ENCODE measurements at regions not wholly inside any gene's neighbourhood (a gene's known extent, or its start where the extent isn't known, plus 50 kb on each side); places are given as distances from the start of the nearest gene placed in this dataset.

GRCh38 chr13:74657765-74658164 is 523.6 kb upstream of the KLF12 start:
- no peaks in the 10 kb centered on the region for H3K9me3 Mint-ChIP-seq
- no peak for DNase-seq
- no peak overlapping the region for H3K27ac Mint-ChIP-seq

GRCh38 chr13:74651121-74651520 is 516.9 kb upstream of the KLF12 start:
- no peak for ATAC-seq
- DNase-seq = no peak
- Mint-ChIP-seq H3K9me3 (no peaks in the 10 kb centered on the region), H3K27me3 (peaks cover 2% of the 10 kb centered on the region), H3K4me1 (no peaks in the 10 kb centered on the region), H3K36me3 (ENCODE audit: low read depth) (no peaks in the 10 kb centered on the region), H3K4me3 (no peak overlapping the region), H3K27ac (no peak overlapping the region)

More at GRCh38 chr13:74657765-74658164, 523.6 kb upstream of the KLF12 start:
- Mint-ChIP-seq H3K4me1 (no peaks in the 10 kb centered on the region), H3K27me3 (no peaks in the 10 kb centered on the region), H3K4me3 (no peak overlapping the region), H3K36me3 (ENCODE audit: low read depth) (no peaks in the 10 kb centered on the region)
- no peak for ATAC-seq

DNA sequence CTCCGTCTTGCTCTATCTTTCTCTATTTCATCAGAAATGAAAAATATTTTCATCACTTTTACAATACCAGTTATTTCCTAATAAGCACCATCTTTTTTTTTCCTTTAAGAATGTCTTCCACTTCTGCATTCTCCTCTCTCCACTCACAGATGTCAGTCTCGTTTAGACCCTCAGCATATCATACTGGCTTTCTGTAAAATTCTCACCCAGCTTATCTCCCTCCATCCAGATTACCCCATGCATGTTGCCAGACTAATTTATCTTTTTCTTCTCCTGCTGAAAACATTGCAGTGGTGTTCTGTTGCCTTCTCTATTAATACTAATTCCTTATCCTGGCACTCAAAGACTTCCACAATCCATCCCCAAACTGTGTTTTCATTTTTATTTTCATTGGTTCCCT is 513.8 kb upstream of the KLF12 start:
- DNase-seq = no peak
- Mint-ChIP-seq H3K27me3 (peaks cover 2% of the 10 kb centered on the region), H3K27ac (no peak overlapping the region), H3K36me3 (ENCODE audit: low read depth) (no peaks in the 10 kb centered on the region), H3K4me1 (no peaks in the 10 kb centered on the region), H3K9me3 (no peaks in the 10 kb centered on the region), H3K4me3 (no peak overlapping the region)
- ATAC-seq = no peak

- Mint-ChIP-seq H3K4me3 (no peak overlapping the region), H3K36me3 (ENCODE audit: low read depth) (no peaks in the 10 kb centered on the region), H3K27ac (no peak overlapping the region), H3K27me3 (peaks cover 2% of the 10 kb centered on the region), H3K9me3 (no peaks in the 10 kb centered on the region), H3K4me1 (no peaks in the 10 kb centered on the region)
- no peak for ATAC-seq
- no peak for DNase-seq
Measured at GRCh38 chr13:74647211-74647610, 513.0 kb upstream of the KLF12 start.

DNA sequence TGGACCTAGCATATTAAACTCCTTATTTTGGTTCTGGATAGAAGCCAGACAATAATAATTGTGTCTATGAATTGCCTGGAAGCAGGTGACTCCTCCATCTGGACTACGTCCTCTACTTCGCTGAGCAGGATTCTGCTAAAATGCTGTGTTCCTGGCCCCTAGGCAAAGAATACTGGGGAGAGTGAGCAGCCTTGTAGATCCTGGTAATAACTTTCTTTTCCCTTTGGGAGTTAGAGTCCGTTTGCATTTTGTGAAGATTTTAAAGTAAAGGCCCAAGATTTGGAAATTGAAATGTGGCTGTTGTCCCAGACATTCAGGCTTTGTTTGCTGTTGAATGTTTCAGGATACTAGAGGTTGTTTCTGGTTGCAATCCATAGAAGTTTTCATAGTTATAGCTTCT is 511.9 kb upstream of the KLF12 start:
- Mint-ChIP-seq H3K27ac (no peak overlapping the region), H3K4me1 (no peaks in the 10 kb centered on the region), H3K27me3 (peaks cover 2% of the 10 kb centered on the region), H3K36me3 (ENCODE audit: low read depth) (no peaks in the 10 kb centered on the region), H3K4me3 (no peak overlapping the region), H3K9me3 (no peaks in the 10 kb centered on the region)
- no peak for ATAC-seq
- no peak for DNase-seq

DNA sequence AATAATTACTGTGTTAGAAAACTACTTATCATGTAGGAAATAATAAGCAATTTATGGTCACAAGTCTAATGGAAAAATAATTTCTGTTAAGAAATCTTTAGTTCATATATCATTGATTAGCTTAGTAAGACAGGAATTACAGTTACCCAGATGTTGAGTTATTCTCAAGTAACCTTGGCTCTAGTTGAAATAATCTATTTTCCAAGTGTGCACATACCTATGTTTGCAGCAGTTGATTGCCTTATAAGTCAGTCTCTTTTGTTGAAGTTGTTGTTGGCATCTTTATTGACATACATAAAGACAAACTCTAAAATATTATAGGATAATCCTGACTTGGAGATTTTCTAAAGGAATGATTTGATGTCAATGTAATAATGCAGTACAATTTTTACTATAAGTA is 511.4 kb upstream of the KLF12 start:
- H3K4me1 Mint-ChIP-seq = no peaks in the 10 kb centered on the region
- H3K27ac Mint-ChIP-seq = no peak overlapping the region
- ATAC-seq = no peak
- DNase-seq = no peak
- no peaks in the 10 kb centered on the region for H3K36me3 Mint-ChIP-seq (ENCODE audit: low read depth)
- no peaks in the 10 kb centered on the region for H3K9me3 Mint-ChIP-seq
- peaks cover under 1% of the 10 kb centered on the region for H3K27me3 Mint-ChIP-seq
- no peak overlapping the region for H3K4me3 Mint-ChIP-seq

DNA sequence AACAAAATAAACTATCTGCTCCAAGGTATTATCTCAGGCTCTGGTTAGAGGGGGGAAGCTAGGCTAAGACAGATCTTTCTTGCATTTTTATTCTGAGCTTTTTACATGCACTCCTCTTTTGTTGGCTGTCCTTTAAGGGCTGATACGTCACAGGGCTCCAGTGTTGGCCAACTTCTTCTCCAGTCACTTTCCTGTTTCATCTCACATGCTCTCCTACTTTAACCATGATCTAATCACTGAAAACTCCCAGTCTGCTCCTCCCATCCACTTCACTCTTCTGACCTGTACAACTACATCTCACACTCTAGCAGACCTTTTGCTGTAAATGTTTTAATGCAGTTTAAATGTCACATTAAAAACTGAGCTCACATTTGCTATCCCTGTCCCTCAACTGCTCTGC is 510.0 kb upstream of the KLF12 start:
- Mint-ChIP-seq H3K4me1 (no peaks in the 10 kb centered on the region), H3K36me3 (ENCODE audit: low read depth) (no peaks in the 10 kb centered on the region), H3K9me3 (no peaks in the 10 kb centered on the region), H3K4me3 (no peak overlapping the region), H3K27ac (no peak overlapping the region), H3K27me3 (no peaks in the 10 kb centered on the region)
- ATAC-seq (no peak), DNase-seq (no peak)

GRCh38 chr13:74641586-74641985 is 507.4 kb upstream of the KLF12 start:
- H3K9me3 Mint-ChIP-seq = no peaks in the 10 kb centered on the region
- no peaks in the 10 kb centered on the region for H3K4me1 Mint-ChIP-seq
- H3K27ac Mint-ChIP-seq = no peak overlapping the region
- DNase-seq = no peak
- H3K36me3 Mint-ChIP-seq (ENCODE audit: low read depth) = no peaks in the 10 kb centered on the region
- ATAC-seq = no peak
- H3K4me3 Mint-ChIP-seq = no peak overlapping the region
- H3K27me3 Mint-ChIP-seq = no peaks in the 10 kb centered on the region

GRCh38 chr13:74633734-74634133 is 499.5 kb upstream of the KLF12 start:
- peaks cover 4% of the 10 kb centered on the region for H3K27me3 Mint-ChIP-seq
- H3K36me3 Mint-ChIP-seq (ENCODE audit: low read depth) = no peaks in the 10 kb centered on the region
- no peaks in the 10 kb centered on the region for H3K4me1 Mint-ChIP-seq
- no peak overlapping the region for H3K27ac Mint-ChIP-seq
- no peak overlapping the region for H3K4me3 Mint-ChIP-seq
- peaks cover 11% of the 10 kb centered on the region for H3K9me3 Mint-ChIP-seq
- DNase-seq (no peak), ATAC-seq (no peak)

DNA sequence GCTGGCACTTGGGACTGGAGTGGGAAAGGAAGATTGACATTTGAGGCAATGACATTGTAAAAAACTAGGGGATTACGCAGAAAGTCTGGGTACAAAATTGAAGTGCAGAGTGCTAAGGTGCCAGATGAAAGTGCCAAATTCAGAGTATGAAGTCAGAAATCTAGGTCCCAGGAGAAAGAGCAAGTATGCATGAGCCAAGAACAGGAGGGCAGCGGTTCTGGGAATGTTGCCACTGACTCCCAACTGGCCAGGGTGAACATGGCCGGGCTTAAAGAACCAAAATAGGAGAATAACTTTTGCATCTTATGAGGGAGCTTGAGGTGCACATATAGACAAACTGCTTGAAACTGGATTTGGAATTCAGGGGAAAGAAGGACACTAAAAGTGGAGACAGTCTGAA is 495.8 kb upstream of the KLF12 start:
- no peak for DNase-seq
- ATAC-seq = no peak

DNA sequence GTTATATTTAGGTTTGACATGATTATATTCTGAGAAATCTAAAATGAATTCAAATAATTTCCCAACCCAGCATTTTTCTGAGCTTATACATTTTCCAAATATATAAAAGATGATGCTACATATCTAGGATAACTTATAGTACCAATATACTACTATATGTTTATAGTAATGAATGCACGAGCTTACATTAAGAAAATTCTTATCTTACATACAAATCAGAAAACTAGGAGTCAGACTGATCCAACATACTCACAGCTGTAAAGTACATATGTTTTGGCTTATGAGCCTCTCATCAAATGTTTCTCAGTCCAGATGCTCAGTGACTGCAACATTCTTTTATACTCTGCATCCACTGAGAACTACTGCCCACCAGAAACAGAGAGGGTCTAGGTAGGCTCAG is 491.3 kb upstream of the KLF12 start:
- DNase-seq (no peak), ATAC-seq (no peak)
- no peaks in the 10 kb centered on the region for H3K4me1 Mint-ChIP-seq
- H3K27me3 Mint-ChIP-seq = peaks cover 8% of the 10 kb centered on the region
- H3K4me3 Mint-ChIP-seq = no peak overlapping the region
- H3K9me3 Mint-ChIP-seq = peaks cover 11% of the 10 kb centered on the region
- H3K36me3 Mint-ChIP-seq (ENCODE audit: low read depth) = no peaks in the 10 kb centered on the region
- H3K27ac Mint-ChIP-seq = no peak overlapping the region

More for the DNA sequence above, 495.8 kb upstream of the KLF12 start:
- Mint-ChIP-seq H3K4me1 (no peaks in the 10 kb centered on the region), H3K9me3 (peaks cover 15% of the 10 kb centered on the region), H3K36me3 (ENCODE audit: low read depth) (no peaks in the 10 kb centered on the region), H3K4me3 (no peak overlapping the region), H3K27me3 (peaks cover 8% of the 10 kb centered on the region), H3K27ac (no peak overlapping the region)

DNA sequence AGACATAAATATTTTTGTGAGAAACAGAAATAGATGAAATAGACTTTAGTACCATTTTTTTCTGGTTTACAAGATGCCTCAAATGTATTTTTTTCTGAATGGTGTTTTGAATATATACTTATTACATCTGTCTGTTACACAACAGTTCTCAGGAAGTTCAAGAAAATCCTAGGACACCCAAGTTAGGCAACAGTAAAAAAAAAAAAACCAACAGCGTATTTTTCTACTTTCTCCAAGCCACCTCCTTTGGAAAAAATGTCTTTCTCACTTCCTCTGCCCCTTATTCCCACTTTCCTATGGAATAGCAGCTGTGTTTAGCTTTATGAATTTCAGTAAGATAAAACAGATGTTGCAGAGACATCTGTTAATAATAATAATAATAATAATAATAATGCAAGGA is 489.6 kb upstream of the KLF12 start:
- Mint-ChIP-seq H3K36me3 (ENCODE audit: low read depth) (no peaks in the 10 kb centered on the region), H3K27me3 (peaks cover 4% of the 10 kb centered on the region), H3K9me3 (peaks cover 4% of the 10 kb centered on the region), H3K27ac (no peak overlapping the region), H3K4me3 (no peak overlapping the region), H3K4me1 (no peaks in the 10 kb centered on the region)
- ATAC-seq (no peak), DNase-seq (no peak)

- no peaks in the 10 kb centered on the region for H3K4me1 Mint-ChIP-seq
- no peak for DNase-seq
- no peak overlapping the region for H3K4me3 Mint-ChIP-seq
- ATAC-seq = no peak
- H3K36me3 Mint-ChIP-seq (ENCODE audit: low read depth) = no peaks in the 10 kb centered on the region
- peaks cover 4% of the 10 kb centered on the region for H3K9me3 Mint-ChIP-seq
- H3K27ac Mint-ChIP-seq = no peak overlapping the region
- peaks cover 6% of the 10 kb centered on the region for H3K27me3 Mint-ChIP-seq
Measured at GRCh38 chr13:74622284-74622683, 488.1 kb upstream of the KLF12 start.

DNA sequence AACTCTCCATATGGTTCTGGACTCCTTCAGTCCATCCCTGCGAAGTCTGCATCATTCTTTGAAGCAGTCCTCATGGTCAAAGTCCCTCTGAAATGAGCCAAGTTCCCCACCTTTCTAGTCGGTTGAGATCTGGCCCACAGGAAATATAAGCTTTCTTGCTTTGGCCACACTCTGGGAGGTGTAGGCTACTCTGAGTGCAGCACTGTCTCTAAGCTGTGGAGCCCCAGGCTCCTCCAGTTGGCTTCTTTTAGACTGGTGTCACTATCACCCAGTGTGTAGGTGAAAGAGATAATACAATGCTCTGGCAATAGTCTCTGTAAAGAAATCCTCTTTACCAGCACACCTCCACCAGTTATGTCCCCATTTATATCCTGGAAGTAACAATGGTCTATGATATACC is 486.5 kb upstream of the KLF12 start:
- Mint-ChIP-seq H3K36me3 (ENCODE audit: low read depth) (no peaks in the 10 kb centered on the region), H3K27me3 (peaks cover 5% of the 10 kb centered on the region), H3K4me3 (no peak overlapping the region), H3K4me1 (no peaks in the 10 kb centered on the region), H3K27ac (no peak overlapping the region), H3K9me3 (no peaks in the 10 kb centered on the region)
- ATAC-seq (no peak), DNase-seq (no peak)

DNA sequence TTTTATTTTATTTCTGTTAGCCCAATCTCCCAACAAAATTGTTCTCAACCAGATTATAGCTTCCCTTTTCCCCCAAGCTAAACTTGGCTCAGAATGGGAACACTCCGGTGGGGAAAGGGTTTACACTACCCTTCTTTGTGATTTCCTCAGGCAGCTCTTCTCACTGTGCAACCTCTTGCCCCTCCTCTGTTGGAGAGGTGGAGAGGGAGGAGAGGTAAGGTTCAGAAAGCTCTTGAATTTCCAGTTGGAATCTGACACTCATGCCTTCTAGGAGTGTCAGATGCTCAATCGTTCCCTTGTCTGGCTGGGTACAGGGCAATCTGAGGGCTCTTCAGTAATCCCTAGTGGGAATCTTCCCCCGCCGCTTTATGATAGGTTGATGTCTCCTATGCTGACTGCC is 486.1 kb upstream of the KLF12 start:
- Mint-ChIP-seq H3K4me1 (no peaks in the 10 kb centered on the region), H3K27ac (no peak overlapping the region), H3K36me3 (ENCODE audit: low read depth) (no peaks in the 10 kb centered on the region), H3K9me3 (no peaks in the 10 kb centered on the region), H3K4me3 (no peak overlapping the region), H3K27me3 (peaks cover 5% of the 10 kb centered on the region)
- ATAC-seq (no peak), DNase-seq (no peak)

DNA sequence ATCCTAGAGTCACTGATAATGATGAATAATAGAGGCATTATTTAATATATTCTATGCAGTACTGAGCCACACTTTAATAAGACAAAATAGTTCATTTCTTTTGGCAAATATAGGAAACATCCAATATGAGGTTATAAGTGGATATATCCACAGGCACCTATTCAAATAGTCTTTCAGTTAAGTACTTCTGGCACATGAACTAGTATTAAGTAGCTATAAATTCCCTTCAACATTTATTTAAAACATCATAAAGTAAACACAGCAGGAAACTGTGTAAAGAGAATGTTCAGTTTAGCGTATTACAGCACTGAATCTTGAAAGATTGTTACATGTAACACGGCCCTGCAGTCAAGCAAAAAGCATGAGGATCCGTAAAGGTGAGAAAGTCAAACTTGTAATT is 463.3 kb upstream of the KLF12 start:
- peaks cover 23% of the 10 kb centered on the region for H3K9me3 Mint-ChIP-seq
- no peaks in the 10 kb centered on the region for H3K4me1 Mint-ChIP-seq
- DNase-seq (no peak), ATAC-seq (no peak)
- no peaks in the 10 kb centered on the region for H3K27me3 Mint-ChIP-seq
- H3K27ac Mint-ChIP-seq = no peak overlapping the region
- no peaks in the 10 kb centered on the region for H3K36me3 Mint-ChIP-seq (ENCODE audit: low read depth)
- no peak overlapping the region for H3K4me3 Mint-ChIP-seq
